ENCODE measurements at regions not wholly inside any gene's neighbourhood (a gene's known extent, or its start where the extent isn't known, plus 50 kb on each side); places are given as distances from the start of the nearest gene placed in this dataset.

DNA sequence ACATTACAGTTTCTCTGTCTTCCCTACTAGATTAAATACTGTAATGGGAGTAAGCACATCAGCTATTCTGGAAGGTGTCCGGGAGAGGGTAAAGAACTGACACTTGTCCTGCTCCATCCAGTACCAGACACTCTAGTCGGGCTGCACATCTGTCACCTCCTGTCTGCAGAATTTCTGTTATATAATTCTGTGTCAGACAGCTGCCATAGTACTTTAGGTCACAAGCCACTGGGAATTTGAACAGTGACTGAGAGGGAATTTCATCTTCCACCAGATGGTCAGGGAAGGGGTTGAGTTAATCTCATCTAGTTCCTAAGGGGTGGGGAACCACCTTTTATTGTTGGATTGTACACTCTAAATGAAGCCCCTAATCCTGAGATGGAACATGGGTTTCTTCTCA lies 58.6 kb upstream of the NUDT7 start:
- no peak for TF ChIP-seq CTCF (conservative IDR thresholded peaks at IDR 0.05; ENCODE audit: low read depth, low read length)
- DNase-seq (ENCODE audit: low read depth) = no peak

DNA sequence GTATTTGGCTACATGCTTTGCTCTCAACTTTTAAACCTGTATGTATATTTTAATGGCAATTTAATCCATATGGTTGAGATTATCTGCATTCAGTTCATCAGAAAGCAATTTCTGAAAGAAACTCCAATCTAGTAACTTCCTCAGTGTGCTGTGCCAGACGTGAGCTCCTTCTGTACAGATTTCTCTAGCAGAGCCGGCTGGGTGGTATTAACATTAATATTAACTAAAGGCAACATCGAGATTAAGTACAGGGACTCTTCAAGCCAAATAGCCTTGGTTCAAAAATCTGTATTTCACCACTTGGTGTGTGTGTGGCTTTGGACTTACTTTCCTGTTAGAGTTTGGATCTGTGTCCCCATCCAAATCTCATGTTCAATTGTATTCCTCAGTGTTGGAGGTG lies 55.5 kb upstream of the NUDT7 start:
- H3K4me3 ChIP-seq (ENCODE audit: low read depth, low read length) = no peak overlapping the region
- DNase-seq (ENCODE audit: low read depth) = no peak
- TF ChIP-seq CTCF (conservative IDR thresholded peaks at IDR 0.05; ENCODE audit: low read depth, low read length) = no peak

More for the DNA sequence above, 58.6 kb upstream of the NUDT7 start:
- H3K4me3 ChIP-seq (ENCODE audit: low read depth, low read length) = no peak overlapping the region

DNA sequence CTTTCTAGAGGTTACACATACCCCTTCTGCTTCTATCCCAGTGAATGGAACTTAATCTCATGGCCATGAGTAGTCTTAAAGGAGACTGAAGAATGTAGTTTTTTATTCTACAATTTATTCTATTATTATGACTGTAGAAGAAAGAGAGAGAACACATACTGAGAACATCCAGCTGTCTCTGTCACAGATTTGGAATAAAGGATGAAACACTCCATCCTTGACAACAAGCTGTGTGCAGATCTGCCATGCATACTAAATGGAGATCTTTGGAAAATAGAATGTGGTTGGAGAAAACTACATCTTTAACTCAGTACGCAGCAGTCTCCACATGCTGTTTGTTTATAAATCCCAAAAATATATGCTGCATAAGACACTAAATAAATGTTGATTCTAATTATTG lies 54.1 kb upstream of the NUDT7 start:
- H3K4me3 ChIP-seq (ENCODE audit: low read depth, low read length) = no peak overlapping the region
- TF ChIP-seq CTCF (conservative IDR thresholded peaks at IDR 0.05; ENCODE audit: low read depth, low read length) = no peak
- DNase-seq (ENCODE audit: low read depth) = no peak

- no peak for DNase-seq (ENCODE audit: low read depth)
- TF ChIP-seq CTCF (conservative IDR thresholded peaks at IDR 0.05; ENCODE audit: low read depth, low read length) = no peak
- no peak overlapping the region for H3K4me3 ChIP-seq (ENCODE audit: low read depth, low read length)
These were observed 53.3 kb upstream of the NUDT7 start for GRCh38 chr16:77669057-77669456.

All from epithelial cell of proximal tubule (primary cell).